Lung (tissue), 11 donors: ENCODE measurements at regions not wholly inside any gene's neighbourhood (a gene's known extent, or its start where the extent isn't known, plus 50 kb on each side); places are given as distances from the start of the nearest gene placed in this dataset.

ENCODE experiments used
- ATAC-seq: fragments of 200-7000 bp; cut with Tn5 transposase; one replicate; pipeline ENCODE4 v1.9.1; 2020; ENCODE audit warnings: moderate number of reproducible peaks; ENCODE audit not compliant: insufficient read depth, low FRiP score
- DNase-seq, 3 donors: peaks; one replicate each; pipeline ENCODE4 v3.0.0-alpha.2; 2013 to 2017
- H3K27ac ChIP-seq, 2 donors: one replicate each; pipeline ENCODE4 v1.5.1; 2013; ENCODE audit warnings: mild to moderate bottlenecking in 2 of 2, moderate library complexity in 2 of 2, control low read depth in 1 of 2, inconsistent platforms in 1 of 2, low read depth in 1 of 2, low read length in 1 of 2
- H3K27me3 ChIP-seq, 3 donors: one replicate each; pipeline ENCODE4 v1.5.1; 2013; ENCODE audit warnings: low read length in 2 of 3; ENCODE audit not compliant: control insufficient read depth in 3 of 3, insufficient read depth in 3 of 3
- H3K36me3 ChIP-seq, 4 donors: one replicate each; pipeline ENCODE4 v1.5.1; 2013; ENCODE audit warnings: low read length in 4 of 4, mild to moderate bottlenecking in 1 of 4, moderate library complexity in 1 of 4; ENCODE audit not compliant: control insufficient read depth in 4 of 4, insufficient read depth in 4 of 4
- H3K4me1 ChIP-seq, 5 donors: one replicate each; pipeline ENCODE4 v1.5.1; 2013; ENCODE audit warnings: low read length in 5 of 5, mild to moderate bottlenecking in 2 of 5, moderate library complexity in 1 of 5; ENCODE audit not compliant: control insufficient read depth in 5 of 5, insufficient read depth in 5 of 5
- H3K4me3 ChIP-seq: one replicate; pipeline ENCODE4 v1.5.1; 2013; ENCODE audit warnings: mild to moderate bottlenecking, control low read depth, moderate library complexity
- H3K9ac ChIP-seq, 2 donors: one replicate each; pipeline ENCODE4 v1.5.1; 2013; ENCODE audit warnings: low read length in 2 of 2, control low read depth in 1 of 2; ENCODE audit not compliant: insufficient read depth in 1 of 2
- H3K9me3 ChIP-seq, 4 donors: one replicate each; pipeline ENCODE4 v1.5.1; 2013; ENCODE audit warnings: low read length in 3 of 4, mild to moderate bottlenecking in 1 of 4, moderate library complexity in 1 of 4; ENCODE audit not compliant: control insufficient read depth in 4 of 4, insufficient read depth in 3 of 4
- CTCF ChIP-seq: IDR thresholded peaks from 2 replicates; pipeline ENCODE4 v1.5.1; 2012; ENCODE audit warnings: mild to moderate bottlenecking; ENCODE audit errors: control extremely low read depth, extremely low read depth
- WGBS, 2 donors: extraction: QIAGEN DNeasy Blood & Tissue Kit; methylation state at CpG; one replicate each; pipeline ENCODE4 v1.1.7; 2013; 5-methylcytosine and 5-hydroxymethylcytosine counted together
- donor health status: control.
- donor health status: control.
- donor health status: Bipolar disorder and iron deficiency.
- donor health status: healthy.
- donor health status: DM: yes; HTN: yes; CAD: no.

GRCh38 chr16:64181271-64181925, 940.5 kb downstream of the CDH11 start:
- 71 to 76% methylated on average over 4 of the region's 4 CpGs for WGBS, 2 donors
- peaks cover 0 to 8% (median 0%) of the 10 kb centered on the region in 5 donors for H3K4me1 ChIP-seq
- ATAC-seq: no peak
- H3K27me3 ChIP-seq: no peaks in the 10 kb centered on the region
- no peak overlapping the region for H3K4me3 ChIP-seq
- DNase-seq: no peak
- no peaks in the 10 kb centered on the region for H3K36me3 ChIP-seq
- no peak overlapping the region for H3K9ac ChIP-seq
- no peak overlapping the region for H3K27ac ChIP-seq
- peaks cover 0 to 8% (median 4%) of the 10 kb centered on the region in 4 donors for H3K9me3 ChIP-seq
- TF ChIP-seq CTCF: no peak

GRCh38 chr16:64180136-64180900, 941.5 kb downstream of the CDH11 start:
- peaks cover 0 to 8% (median 4%) of the 10 kb centered on the region in 4 donors for H3K9me3 ChIP-seq

GRCh38 chr16:64174327-64174726, 947.5 kb downstream of the CDH11 start:
- H3K4me3 ChIP-seq: no peak overlapping the region
- 67 to 73% methylated on average over 2 of the region's 2 CpGs for WGBS, 2 donors
- no peak overlapping the region for H3K9ac ChIP-seq
- no peak for TF ChIP-seq CTCF
- H3K4me1 ChIP-seq: no peaks in the 10 kb centered on the region
- no peaks in the 10 kb centered on the region for H3K36me3 ChIP-seq
- H3K27ac ChIP-seq: no peak overlapping the region
- no peak for ATAC-seq
- no peak for DNase-seq
- H3K27me3 ChIP-seq: no peaks in the 10 kb centered on the region
- H3K9me3 ChIP-seq: peaks cover 0 to 8% (median 4%) of the 10 kb centered on the region in 4 donors

More at GRCh38 chr16:64180136-64180900, 941.5 kb downstream of the CDH11 start:
- Histone ChIP-seq H3K36me3 (no peaks in the 10 kb centered on the region), H3K27me3 (no peaks in the 10 kb centered on the region), H3K4me3 (no peak overlapping the region), H3K9ac (no peak overlapping the region), H3K4me1 (no peaks in the 10 kb centered on the region), H3K27ac (no peak overlapping the region)
- WGBS, 2 donors: 83 to 87% methylated on average over 4 of the region's 4 CpGs
- ATAC-seq (no peak), DNase-seq (no peak)
- no peak for TF ChIP-seq CTCF
